GM18520 (cell line): ENCODE measurements at regions not wholly inside any gene's neighbourhood (a gene's known extent, or its start where the extent isn't known, plus 50 kb on each side); places are given as distances from the start of the nearest gene placed in this dataset.
"Not testable (repeated sequence)": the region's sequence is repeated elsewhere in the genome, so short reads cannot be mapped to it uniquely, and the experiment has no call there.

Experiments used
- ATAC-seq: cut with Tn5 transposase; IDR thresholded peaks from one replicate; pipeline ENCODE4 v1.9.1; 2021; ENCODE audit not compliant: unreplicated experiment

GRCh38 chr4:4116901-4117300, 109.8 kb downstream of the OTOP1 start:
- ATAC-seq, result not testable (repeated sequence)

DNA sequence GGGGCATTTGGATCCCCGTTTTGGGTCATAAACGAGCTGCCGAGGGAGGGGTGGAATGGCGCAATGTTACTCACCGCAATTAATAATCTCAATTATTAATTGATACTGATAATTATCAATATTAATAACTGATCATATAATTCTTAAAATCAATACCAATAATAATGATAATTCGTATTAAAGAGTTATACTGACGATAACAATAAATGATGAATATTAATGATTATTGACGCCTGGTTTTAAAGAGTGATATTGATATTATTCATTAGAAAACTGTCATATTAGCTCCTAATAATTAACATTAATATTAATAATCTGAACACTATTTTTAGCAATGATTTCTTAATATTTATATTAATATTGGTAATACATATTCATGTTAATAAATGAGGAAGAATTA, 92.4 kb downstream of the OTOP1 start:
- ATAC-seq, result not testable (repeated sequence)

DNA sequence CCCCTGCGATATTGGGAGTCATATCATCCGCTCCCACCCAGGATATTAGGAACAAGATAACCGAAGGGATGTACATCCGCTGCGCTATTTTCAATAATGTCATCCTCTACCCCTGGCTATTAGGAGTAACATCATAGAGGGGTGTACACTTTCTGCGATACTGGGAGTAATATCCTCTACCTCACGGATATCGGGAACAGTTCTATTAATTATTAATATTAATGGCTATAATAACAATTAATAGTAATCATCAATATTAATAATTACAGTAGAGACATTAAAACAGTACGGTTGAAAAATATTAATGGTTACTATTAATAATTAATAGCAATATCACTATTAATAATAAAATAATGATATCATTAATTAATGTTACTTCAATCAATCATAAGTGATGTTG, 90.1 kb downstream of the OTOP1 start:
- ATAC-seq, result not testable (repeated sequence)
